ENCODE measurements at regions not wholly inside any gene's neighbourhood (a gene's known extent, or its start where the extent isn't known, plus 50 kb on each side); places are given as distances from the start of the nearest gene placed in this dataset.

DNA sequence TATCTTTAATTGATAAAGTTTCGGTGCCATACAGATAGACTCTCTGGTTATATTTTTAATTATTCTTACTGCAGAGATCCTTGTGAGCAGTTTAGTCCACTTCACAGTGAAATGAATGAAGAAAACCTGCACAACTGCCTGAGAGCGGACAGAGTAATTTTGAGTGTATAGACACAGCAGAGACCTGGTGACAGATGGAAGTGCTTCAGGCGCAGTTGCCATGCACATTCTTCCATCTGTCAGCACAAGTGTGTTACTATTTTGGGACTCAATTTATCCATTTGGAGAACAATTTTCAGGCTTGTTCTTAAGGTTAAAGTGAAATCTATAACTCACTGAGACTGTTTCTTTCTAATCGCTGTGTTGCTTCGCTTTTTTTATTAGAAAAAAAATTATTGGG lies 147.8 kb upstream of the SPHKAP start:
- H3K27ac ChIP-seq (ENCODE audit: low read length): no peak overlapping the region
- H3K9me3 ChIP-seq (ENCODE audit: control insufficient read depth, insufficient read depth, low read depth, low read length): peaks cover 3% of the 10 kb centered on the region; the same call in 1 of the 2 replicates
- no peak overlapping the region for H3K4me3 ChIP-seq (ENCODE audit: low read depth in 2 of 2, low read length in 2 of 2)
- ATAC-seq (no peak), DNase-seq (ENCODE audit: low read depth, low spot score) (no peak)
- no TSS peak for BruUV-seq (replicated peaks)
- TF ChIP-seq POLR2AphosphoS5 (IDR thresholded peaks at IDR 0.05; ENCODE audit: low read depth, low read length) (no peak), TCF7L2 (IDR thresholded peaks at IDR 0.05; ENCODE audit: low read depth, low read length) (no peak), SIN3A (IDR thresholded peaks at IDR 0.05; ENCODE audit: borderline replicate concordance, insufficient read depth, low read depth, low read length) (no peak), REST (IDR thresholded peaks at IDR 0.05; ENCODE audit: insufficient read depth in 1 of 2, low read depth in 2 of 2, low read length in 1 of 2) (no peak)
- TF ChIP-seq, protein P1, sequence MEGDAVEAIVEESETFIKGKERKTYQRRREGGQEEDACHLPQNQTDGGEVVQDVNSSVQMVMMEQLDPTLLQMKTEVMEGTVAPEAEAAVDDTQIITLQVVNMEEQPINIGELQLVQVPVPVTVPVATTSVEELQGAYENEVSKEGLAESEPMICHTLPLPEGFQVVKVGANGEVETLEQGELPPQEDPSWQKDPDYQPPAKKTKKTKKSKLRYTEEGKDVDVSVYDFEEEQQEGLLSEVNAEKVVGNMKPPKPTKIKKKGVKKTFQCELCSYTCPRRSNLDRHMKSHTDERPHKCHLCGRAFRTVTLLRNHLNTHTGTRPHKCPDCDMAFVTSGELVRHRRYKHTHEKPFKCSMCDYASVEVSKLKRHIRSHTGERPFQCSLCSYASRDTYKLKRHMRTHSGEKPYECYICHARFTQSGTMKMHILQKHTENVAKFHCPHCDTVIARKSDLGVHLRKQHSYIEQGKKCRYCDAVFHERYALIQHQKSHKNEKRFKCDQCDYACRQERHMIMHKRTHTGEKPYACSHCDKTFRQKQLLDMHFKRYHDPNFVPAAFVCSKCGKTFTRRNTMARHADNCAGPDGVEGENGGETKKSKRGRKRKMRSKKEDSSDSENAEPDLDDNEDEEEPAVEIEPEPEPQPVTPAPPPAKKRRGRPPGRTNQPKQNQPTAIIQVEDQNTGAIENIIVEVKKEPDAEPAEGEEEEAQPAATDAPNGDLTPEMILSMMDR (IDR thresholded peaks at IDR 0.05): no peak
- intact Hi-C loops (cut with micrococcal nuclease; ENCODE audit: unreplicated experiment) (no loop called here), in situ Hi-C loops (cut with HindIII; ENCODE audit: low pct_unique_long_range_greater_than_20kb, low sequenced_read_pairs) (no loop called here)
- no peaks in the 10 kb centered on the region for H3K27me3 ChIP-seq (ENCODE audit: control insufficient read depth, insufficient read depth, low read length)
- POLR2A ChIA-PET: no interaction called here
- H3K4me1 ChIP-seq (ENCODE audit: control insufficient read depth, insufficient read depth, low read length): no peaks in the 10 kb centered on the region
- CTCF ChIA-PET: no interaction called here
- no peaks in the 10 kb centered on the region for H3K36me3 ChIP-seq (ENCODE audit: control insufficient read depth, insufficient read depth, low read length)

- in situ Hi-C loops (cut with HindIII; ENCODE audit: low pct_unique_long_range_greater_than_20kb, low sequenced_read_pairs): no loop called here
- BruUV-seq (replicated peaks): no TSS peak
Measured at GRCh38 chr2:228321015-228321414, 139.5 kb upstream of the SPHKAP start.

More at GRCh38 chr2:228321015-228321414, 139.5 kb upstream of the SPHKAP start:
- Histone ChIP-seq H3K4me3 (ENCODE audit: low read depth in 2 of 2, low read length in 2 of 2) (no peak overlapping the region), H3K27ac (ENCODE audit: low read length) (no peak overlapping the region), H3K27me3 (ENCODE audit: control insufficient read depth, insufficient read depth, low read length) (no peaks in the 10 kb centered on the region), H3K9me3 (ENCODE audit: control insufficient read depth, insufficient read depth, low read depth, low read length) (no peaks in the 10 kb centered on the region), H3K36me3 (ENCODE audit: control insufficient read depth, insufficient read depth, low read length) (no peaks in the 10 kb centered on the region), H3K4me1 (ENCODE audit: control insufficient read depth, insufficient read depth, low read length) (no peaks in the 10 kb centered on the region)
- no peak for DNase-seq (ENCODE audit: low read depth, low spot score)
- no peak for ATAC-seq
- no peak for TF ChIP-seq SIN3A (IDR thresholded peaks at IDR 0.05; ENCODE audit: borderline replicate concordance, insufficient read depth, low read depth, low read length)
- TF ChIP-seq, protein P1 (IDR thresholded peaks at IDR 0.05): no peak
- TF ChIP-seq REST (IDR thresholded peaks at IDR 0.05; ENCODE audit: insufficient read depth in 1 of 2, low read depth in 2 of 2, low read length in 1 of 2): no peak
- no peak for TF ChIP-seq TCF7L2 (IDR thresholded peaks at IDR 0.05; ENCODE audit: low read depth, low read length)
- TF ChIP-seq POLR2AphosphoS5 (IDR thresholded peaks at IDR 0.05; ENCODE audit: low read depth, low read length): no peak
- ChIA-PET CTCF (no interaction called here), POLR2A (no interaction called here)
- intact Hi-C loops (cut with micrococcal nuclease; ENCODE audit: unreplicated experiment): no loop called here

Data from Panc1 (cell line).